NCI-H524 treated with DMSO at 0.1 percent for 48 hours (cell line): ENCODE measurements at regions not wholly inside any gene's neighbourhood (a gene's known extent, or its start where the extent isn't known, plus 50 kb on each side); places are given as distances from the start of the nearest gene placed in this dataset.
A peak's percentile ranks its signal among the peaks of the same experiment; 100 is the strongest.
"Not testable (repeated sequence)": the region's sequence is repeated elsewhere in the genome, so short reads cannot be mapped to it uniquely, and the experiment has no call there.

ENCODE experiments used
- DNase-seq: peaks from one replicate; lab custom pipeline; 2025; lab: John Stamatoyannopoulos, UW

DNA sequence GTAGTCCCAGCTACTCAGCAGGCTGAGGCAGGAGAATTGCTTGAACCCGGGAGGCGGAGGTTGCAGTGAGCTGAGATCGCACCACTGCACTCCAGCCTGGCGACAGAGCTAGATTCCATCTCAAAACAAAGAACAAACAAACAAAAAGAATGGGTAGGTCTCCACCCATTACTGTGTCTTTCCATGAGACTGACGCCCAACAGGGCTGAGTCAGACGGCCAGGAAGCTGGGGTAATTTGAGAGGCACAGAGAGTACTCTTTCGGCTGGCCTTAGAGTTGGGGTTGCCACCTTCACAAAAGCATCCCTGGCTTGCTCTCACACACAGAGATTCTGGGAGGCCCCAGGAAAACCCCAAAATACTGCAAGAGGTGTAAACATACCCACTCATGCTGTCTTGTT is 72.0 kb upstream of the DHRSX start:
- DNase-seq = no peak

DNA sequence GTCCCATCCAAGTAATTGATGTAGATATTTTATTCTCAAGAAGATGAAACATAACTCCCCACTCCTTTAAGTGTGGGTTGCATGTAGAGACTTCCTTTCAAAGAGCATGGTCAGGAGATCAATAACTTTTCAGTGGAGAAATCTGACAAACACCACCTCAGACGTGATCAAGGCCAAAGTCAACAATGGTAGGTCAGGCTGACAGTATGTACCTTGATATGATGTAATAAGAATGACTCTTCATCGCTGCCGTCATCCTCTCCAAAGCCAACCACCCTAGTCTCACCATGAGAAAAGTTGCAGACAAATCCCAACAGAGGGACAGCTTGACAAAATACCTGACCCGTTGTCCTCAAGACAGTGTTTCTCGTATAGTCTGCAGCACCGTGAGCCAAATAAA is 67.3 kb upstream of the DHRSX start:
- no peak for DNase-seq

DNA sequence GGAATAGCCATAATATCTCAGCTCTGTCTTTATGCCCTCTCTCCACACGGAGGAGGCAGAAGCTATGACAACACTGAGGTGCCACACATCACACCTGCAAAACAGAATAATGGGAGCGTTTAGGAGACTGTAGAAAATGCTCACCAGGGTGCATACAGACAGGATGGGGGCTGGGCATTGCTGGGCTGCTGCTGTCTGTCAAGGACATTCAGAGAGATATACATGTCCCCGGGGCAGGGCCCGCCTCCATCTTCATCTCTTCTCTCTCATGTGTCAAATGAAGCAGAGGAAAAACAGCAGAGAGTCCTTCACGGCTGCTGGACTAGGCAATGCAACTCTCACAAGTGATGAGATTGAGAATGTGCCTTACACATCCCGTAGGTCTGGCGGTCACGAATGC is 65.3 kb upstream of the DHRSX start:
- no peak for DNase-seq

DNA sequence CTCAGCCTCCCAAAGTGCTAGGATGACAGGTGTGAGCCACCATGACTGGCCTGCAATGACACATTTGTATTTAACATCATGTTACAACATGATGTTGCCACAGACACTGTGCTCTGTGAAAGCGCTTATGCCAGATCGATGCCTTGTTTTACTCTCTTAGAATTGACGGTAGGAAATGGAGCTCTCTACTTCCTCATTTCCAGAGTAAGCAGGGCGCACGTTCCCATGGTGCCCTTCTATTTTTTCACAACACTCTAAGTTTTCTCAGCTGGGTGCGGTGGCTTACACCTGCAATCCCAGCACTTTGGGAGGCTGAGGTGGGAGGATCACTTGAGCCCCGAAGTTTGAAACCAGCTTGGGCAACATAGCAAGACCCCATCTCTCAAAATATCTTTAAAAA is 60.7 kb upstream of the DHRSX start:
- DNase-seq = no peak

- no peak for DNase-seq
Measured at GRCh38 chrX:2559124-2559523, 58.3 kb upstream of the DHRSX start.

GRCh38 chrX:2554891-2555290 is 54.1 kb upstream of the DHRSX start:
- DNase-seq = no peak

DNA sequence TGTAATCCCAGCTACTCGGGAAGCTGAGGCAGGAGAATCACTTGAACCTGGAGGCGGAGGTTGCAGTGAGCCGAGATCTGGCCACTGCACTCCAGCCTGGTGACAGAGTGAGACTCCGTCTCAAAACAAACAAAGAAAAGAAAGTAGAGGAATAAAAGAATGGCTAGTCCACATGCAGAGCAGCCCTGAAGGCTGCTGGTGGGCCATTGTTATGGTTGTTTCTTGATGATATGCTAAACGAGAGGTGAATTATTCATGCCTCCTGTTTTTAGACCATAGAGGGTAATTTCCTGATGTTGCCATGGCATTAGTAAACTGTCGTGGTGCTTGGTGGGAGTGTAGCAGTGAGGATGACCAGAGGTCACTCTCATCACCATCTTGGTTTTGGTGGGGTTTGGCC is 53.3 kb upstream of the DHRSX start:
- not testable (repeated sequence) for DNase-seq

DNA sequence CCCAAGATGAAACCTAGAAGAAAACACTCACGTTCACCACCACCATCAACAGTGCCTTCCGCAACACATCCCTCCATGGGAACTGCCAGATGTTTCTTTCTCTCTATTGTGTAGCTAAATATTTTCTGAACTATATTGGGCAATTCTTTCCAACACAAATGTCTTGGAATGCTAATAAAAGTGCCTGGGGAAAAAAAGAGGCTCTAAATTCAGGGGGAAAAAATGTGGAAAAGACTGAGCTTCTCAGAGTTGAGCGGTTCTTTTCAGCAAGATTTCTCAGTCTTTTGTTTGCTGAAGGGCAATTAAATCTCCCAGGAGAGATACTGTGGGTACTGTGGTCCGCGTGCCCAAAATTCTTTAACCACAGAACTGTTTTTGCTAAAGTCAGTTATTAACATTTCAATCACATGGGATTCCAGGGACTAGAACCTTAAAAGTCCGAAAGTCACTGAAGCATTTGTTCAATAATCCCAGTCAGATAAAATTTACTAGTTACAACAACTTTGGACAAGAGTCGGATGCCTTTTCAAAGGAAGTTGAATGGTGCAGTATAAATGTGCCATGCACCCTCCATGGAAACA is 51.9 kb upstream of the DHRSX start:
- no peak for DNase-seq

DNA sequence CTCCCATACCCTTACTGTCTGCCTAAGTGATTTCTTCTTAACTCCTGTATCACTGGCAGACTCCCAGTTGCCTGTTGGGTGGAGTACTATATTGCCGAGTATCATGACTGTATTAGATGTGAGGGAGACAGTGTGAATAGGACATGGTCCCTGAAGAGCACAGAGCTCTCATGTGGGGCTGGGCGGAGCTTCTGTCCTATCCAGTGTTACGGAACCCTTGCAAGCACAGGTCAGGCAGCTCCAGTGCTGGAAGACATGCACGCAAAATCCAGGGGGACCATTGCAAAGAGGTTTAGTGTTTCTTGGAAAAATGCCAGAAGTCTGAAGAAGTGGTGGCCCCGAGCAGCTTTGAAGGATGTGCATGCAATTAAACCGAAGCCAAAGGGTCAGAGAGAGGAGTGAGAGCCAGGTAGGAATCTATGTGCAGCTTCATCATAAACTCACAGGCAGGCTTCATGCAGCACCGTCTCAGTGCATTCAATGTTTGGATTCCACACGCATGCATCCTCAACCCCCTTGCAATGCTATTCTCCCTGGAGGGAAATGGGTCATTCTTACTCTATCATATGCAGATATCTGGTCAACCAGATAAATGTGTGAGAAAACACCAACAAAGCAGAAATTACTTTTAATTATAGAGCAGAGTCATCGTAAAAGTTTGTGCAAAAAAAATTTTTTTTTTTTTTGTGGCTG is 49.7 kb upstream of the DHRSX start:
- DNase-seq = peak; percentile 40
